ENCODE measurements at regions not wholly inside any gene's neighbourhood (a gene's known extent, or its start where the extent isn't known, plus 50 kb on each side); places are given as distances from the start of the nearest gene placed in this dataset.

DNA sequence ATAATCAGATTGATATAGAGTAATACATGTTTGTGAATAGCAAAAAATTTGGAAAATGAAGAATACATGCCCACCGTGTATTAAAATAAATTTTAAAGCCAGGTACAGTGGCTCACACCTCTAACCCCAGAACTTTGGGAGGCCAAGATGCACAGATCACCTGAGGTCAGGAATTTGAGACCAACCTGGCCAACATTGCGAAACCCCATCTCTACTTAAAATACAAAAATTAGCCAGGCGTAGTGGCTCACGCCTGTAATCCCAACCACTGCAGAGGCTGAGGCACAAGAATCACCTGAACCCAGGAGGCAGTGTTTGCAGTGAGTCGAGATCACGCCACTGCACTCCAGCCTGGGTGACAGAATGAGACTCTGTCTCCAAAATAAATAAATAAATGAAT is 266.3 kb downstream of the SI start:
- TF ChIP-seq EP300 (IDR thresholded peaks at IDR 0.05) (no peak), CTCF (IDR thresholded peaks at IDR 0.05) (no peak), POLR2A (IDR thresholded peaks at IDR 0.05; ENCODE audit: low read depth) (no peak), POLR2AphosphoS5 (IDR thresholded peaks at IDR 0.05) (no peak)
